ENCODE measurements at regions not wholly inside any gene's neighbourhood (a gene's known extent, or its start where the extent isn't known, plus 50 kb on each side); places are given as distances from the start of the nearest gene placed in this dataset.

DNA sequence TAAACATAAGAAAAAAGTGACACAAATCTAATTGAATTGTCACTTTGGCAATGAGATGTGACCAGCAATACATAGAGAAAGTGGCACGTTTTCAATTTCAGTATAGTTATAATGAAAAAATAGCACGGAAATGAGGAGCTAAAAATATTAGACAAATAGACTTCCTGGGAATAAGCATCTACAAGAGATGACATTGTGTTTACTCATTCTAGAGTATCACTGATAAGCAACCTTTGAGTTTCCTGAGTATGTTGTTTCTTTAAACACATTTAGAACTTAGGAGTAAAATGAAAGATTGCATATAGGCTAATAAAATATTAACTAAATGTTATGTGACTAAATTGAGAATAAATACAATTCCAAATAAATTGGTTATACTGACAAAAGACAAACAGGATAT, 207.1 kb upstream of the SLITRK6 start:
- H3K27ac Mint-ChIP-seq = no peak overlapping the region
- TF ChIP-seq, protein P1, sequence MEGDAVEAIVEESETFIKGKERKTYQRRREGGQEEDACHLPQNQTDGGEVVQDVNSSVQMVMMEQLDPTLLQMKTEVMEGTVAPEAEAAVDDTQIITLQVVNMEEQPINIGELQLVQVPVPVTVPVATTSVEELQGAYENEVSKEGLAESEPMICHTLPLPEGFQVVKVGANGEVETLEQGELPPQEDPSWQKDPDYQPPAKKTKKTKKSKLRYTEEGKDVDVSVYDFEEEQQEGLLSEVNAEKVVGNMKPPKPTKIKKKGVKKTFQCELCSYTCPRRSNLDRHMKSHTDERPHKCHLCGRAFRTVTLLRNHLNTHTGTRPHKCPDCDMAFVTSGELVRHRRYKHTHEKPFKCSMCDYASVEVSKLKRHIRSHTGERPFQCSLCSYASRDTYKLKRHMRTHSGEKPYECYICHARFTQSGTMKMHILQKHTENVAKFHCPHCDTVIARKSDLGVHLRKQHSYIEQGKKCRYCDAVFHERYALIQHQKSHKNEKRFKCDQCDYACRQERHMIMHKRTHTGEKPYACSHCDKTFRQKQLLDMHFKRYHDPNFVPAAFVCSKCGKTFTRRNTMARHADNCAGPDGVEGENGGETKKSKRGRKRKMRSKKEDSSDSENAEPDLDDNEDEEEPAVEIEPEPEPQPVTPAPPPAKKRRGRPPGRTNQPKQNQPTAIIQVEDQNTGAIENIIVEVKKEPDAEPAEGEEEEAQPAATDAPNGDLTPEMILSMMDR (IDR thresholded peaks at IDR 0.05) = no peak
- no CpG with 5 or more reads among the region's 2 CpGs for WGBS (ENCODE audit: insufficient coverage)
- no peaks in the 10 kb centered on the region for H3K27me3 ChIP-seq (ENCODE audit: control insufficient read depth in 2 of 2, insufficient read depth in 2 of 2, low read length in 2 of 2)
- H3K27ac ChIP-seq (ENCODE audit: low read depth in 1 of 2, low read length in 2 of 2) = no peak overlapping the region
- H3K4me1 ChIP-seq (ENCODE audit: control insufficient read depth in 1 of 2, insufficient read depth in 2 of 2, low read length in 2 of 2) = no peaks in the 10 kb centered on the region
- no peaks in the 10 kb centered on the region for H3K79me2 ChIP-seq (ENCODE audit: insufficient read depth, low read length)
- H3K9me3 Mint-ChIP-seq = peaks cover 0 to 6% (median 3%) of the 10 kb centered on the region in 7 donors
- DNase-seq = no peak
- intact Hi-C loops (cut with micrococcal nuclease) = no loop called here
- no peaks in the 10 kb centered on the region for H3K36me3 Mint-ChIP-seq
- no peak overlapping the region for H3K4me3 ChIP-seq (replicated peaks in 1 of 3; ENCODE audit: low read depth in 2 of 3, low read length in 3 of 3)
- no peak overlapping the region for H3K4me2 ChIP-seq (replicated peaks; ENCODE audit: extremely low read depth, low read length, poor library complexity, severe bottlenecking)
- no peaks in the 10 kb centered on the region for H3K27me3 Mint-ChIP-seq (ENCODE audit: low read depth in 3 of 3)
- no peaks in the 10 kb centered on the region for H4K20me1 ChIP-seq (ENCODE audit: insufficient read depth, low read length)
- H3K36me3 ChIP-seq (replicated peaks in 1 of 2; ENCODE audit: control insufficient read depth in 1 of 2, insufficient read depth in 2 of 2, low read length in 2 of 2) = no peaks in the 10 kb centered on the region
- H3K9me3 ChIP-seq (replicated peaks in 1 of 2; ENCODE audit: control insufficient read depth in 1 of 2, insufficient read depth in 1 of 2, low read length in 2 of 2) = peaks cover 4 to 6% of the 10 kb centered on the region in 2 donors
- no peak overlapping the region for H3K9ac ChIP-seq (ENCODE audit: insufficient read depth, low read length, poor library complexity, severe bottlenecking)
- H3K4me1 Mint-ChIP-seq = no peaks in the 10 kb centered on the region
- H2AFZ ChIP-seq (ENCODE audit: insufficient read depth, low read depth, low read length, poor library complexity, severe bottlenecking) = no peak overlapping the region
- H3K4me3 Mint-ChIP-seq = no peak overlapping the region

DNA sequence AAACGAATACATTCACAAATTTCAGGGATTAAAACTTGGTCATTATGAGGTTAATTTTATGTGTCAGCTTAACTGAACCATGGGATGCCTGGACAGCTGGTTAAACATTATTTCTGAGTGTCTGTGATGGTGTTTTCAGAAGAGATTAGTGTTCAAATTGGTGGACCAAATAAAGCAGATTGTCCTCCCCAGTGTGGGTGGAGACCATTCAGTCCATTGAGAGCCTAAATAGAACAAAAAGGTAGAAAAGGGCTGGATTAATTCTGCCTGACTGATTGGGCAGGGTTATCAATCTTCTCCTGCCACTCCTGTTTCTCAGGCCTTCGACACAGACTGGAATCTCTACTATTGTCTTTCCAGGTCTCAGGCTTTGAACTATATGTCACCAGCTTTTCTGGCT, 203.8 kb upstream of the SLITRK6 start:
- Histone ChIP-seq H3K27me3 (ENCODE audit: control insufficient read depth in 2 of 2, insufficient read depth in 2 of 2, low read length in 2 of 2) (no peaks in the 10 kb centered on the region), H3K27ac (ENCODE audit: low read depth in 1 of 2, low read length in 2 of 2) (no peak overlapping the region), H3K4me1 (ENCODE audit: control insufficient read depth in 1 of 2, insufficient read depth in 2 of 2, low read length in 2 of 2) (no peaks in the 10 kb centered on the region), H2AFZ (ENCODE audit: insufficient read depth, low read depth, low read length, poor library complexity, severe bottlenecking) (no peak overlapping the region), H4K20me1 (ENCODE audit: insufficient read depth, low read length) (no peaks in the 10 kb centered on the region), H3K79me2 (ENCODE audit: insufficient read depth, low read length) (no peaks in the 10 kb centered on the region), H3K4me3 (replicated peaks in 1 of 3; ENCODE audit: low read depth in 2 of 3, low read length in 3 of 3) (no peak overlapping the region), H3K9me3 (replicated peaks in 1 of 2; ENCODE audit: control insufficient read depth in 1 of 2, insufficient read depth in 1 of 2, low read length in 2 of 2) (no peaks in the 10 kb centered on the region), H3K4me2 (replicated peaks; ENCODE audit: extremely low read depth, low read length, poor library complexity, severe bottlenecking) (no peak overlapping the region), H3K9ac (ENCODE audit: insufficient read depth, low read length, poor library complexity, severe bottlenecking) (no peak overlapping the region), H3K36me3 (replicated peaks in 1 of 2; ENCODE audit: control insufficient read depth in 1 of 2, insufficient read depth in 2 of 2, low read length in 2 of 2) (no peaks in the 10 kb centered on the region)
- TF ChIP-seq, protein P1 (IDR thresholded peaks at IDR 0.05) = no peak
- no peak for DNase-seq
- intact Hi-C loops (cut with micrococcal nuclease) = no loop called here
- 86% methylated on average over 1 of the region's 2 CpGs for WGBS (ENCODE audit: insufficient coverage)
- Mint-ChIP-seq H3K4me1 (no peaks in the 10 kb centered on the region), H3K27ac (no peak overlapping the region), H3K9me3 (peaks cover 0 to 3% (median 0%) of the 10 kb centered on the region in 7 donors), H3K27me3 (ENCODE audit: low read depth in 3 of 3) (no peaks in the 10 kb centered on the region), H3K36me3 (no peaks in the 10 kb centered on the region), H3K4me3 (no peak overlapping the region)

All from CD14-positive monocyte (primary cell).